Type B pancreatic cell (in vitro differentiated cells): ENCODE measurements at regions not wholly inside any gene's neighbourhood (a gene's known extent, or its start where the extent isn't known, plus 50 kb on each side); places are given as distances from the start of the nearest gene placed in this dataset.
"Not testable (repeated sequence)": the region's sequence is repeated elsewhere in the genome, so short reads cannot be mapped to it uniquely, and the experiment has no call there.

Experiments used
- DNase-seq: peaks from one replicate; pipeline ENCODE4 v3.0.0; 2021; ENCODE audit warnings: mixed read lengths; ENCODE audit not compliant: unreplicated experiment; ENCODE audit errors: extremely low spot score
- H3K27ac Mint-ChIP-seq: 2 replicates; pipeline ENCODE4 v1.8.0; 2021; ENCODE audit warnings: mild to moderate bottlenecking, mixed read lengths
- H3K27me3 Mint-ChIP-seq: 2 replicates; pipeline ENCODE4 v1.8.0; 2021; ENCODE audit warnings: mixed read lengths
- H3K36me3 Mint-ChIP-seq: 2 replicates; pipeline ENCODE4 v1.8.0; 2021; ENCODE audit warnings: mixed read lengths
- H3K4me1 Mint-ChIP-seq: one replicate; pipeline ENCODE4 v1.8.0; 2021; ENCODE audit warnings: mixed read lengths; ENCODE audit not compliant: unreplicated experiment
- H3K4me3 Mint-ChIP-seq: 2 replicates; pipeline ENCODE4 v1.8.0; 2021; ENCODE audit warnings: mild to moderate bottlenecking, mixed read lengths
- H3K9me3 Mint-ChIP-seq: 2 replicates; pipeline ENCODE4 v1.8.0; 2021; ENCODE audit warnings: mixed read lengths
- CTCF ChIP-seq: fragments of 200-600 bp; sonication (generic); conservative IDR thresholded peaks from 2 replicates; pipeline ENCODE4 v1.5.0; 2021; ENCODE audit warnings: antibody characterized with exemption, mild to moderate bottlenecking

GRCh38 chr13:63842102-63842501 lies 2426.5 kb upstream of the PCDH20 start:
- Mint-ChIP-seq H3K36me3 (no peaks in the 10 kb centered on the region), H3K4me3 (no peak overlapping the region), H3K4me1 (no peaks in the 10 kb centered on the region), H3K9me3 (peaks cover 6% of the 10 kb centered on the region), H3K27me3 (no peaks in the 10 kb centered on the region), H3K27ac (no peak overlapping the region)
- no peak for DNase-seq
- TF ChIP-seq CTCF = no peak

GRCh38 chr13:63840551-63841421 lies 2425.1 kb upstream of the PCDH20 start:
- H3K9me3 Mint-ChIP-seq = no peaks in the 10 kb centered on the region
- no peak overlapping the region for H3K4me3 Mint-ChIP-seq
- no peak for DNase-seq
- TF ChIP-seq CTCF = no peak
- H3K27me3 Mint-ChIP-seq = no peaks in the 10 kb centered on the region
- no peaks in the 10 kb centered on the region for H3K36me3 Mint-ChIP-seq
- no peaks in the 10 kb centered on the region for H3K4me1 Mint-ChIP-seq
- H3K27ac Mint-ChIP-seq = no peak overlapping the region

GRCh38 chr13:63838366-63839110 lies 2422.9 kb upstream of the PCDH20 start:
- peak; percentile 55 for DNase-seq
- Mint-ChIP-seq H3K27ac (no peak overlapping the region), H3K9me3 (no peaks in the 10 kb centered on the region), H3K36me3 (no peaks in the 10 kb centered on the region), H3K4me3 (no peak overlapping the region), H3K27me3 (no peaks in the 10 kb centered on the region), H3K4me1 (no peaks in the 10 kb centered on the region)
- no peak for TF ChIP-seq CTCF

GRCh38 chr13:63837701-63838100 lies 2422.1 kb upstream of the PCDH20 start:
- DNase-seq = not testable (repeated sequence)

GRCh38 chr13:63829609-63830008 lies 2414.0 kb upstream of the PCDH20 start:
- not testable (repeated sequence) for H3K27ac Mint-ChIP-seq, H3K4me1 Mint-ChIP-seq, DNase-seq, H3K4me3 Mint-ChIP-seq, H3K36me3 Mint-ChIP-seq, H3K27me3 Mint-ChIP-seq, H3K9me3 Mint-ChIP-seq

More at GRCh38 chr13:63837701-63838100, 2422.1 kb upstream of the PCDH20 start:
- not testable (repeated sequence) for H3K9me3 Mint-ChIP-seq, H3K4me1 Mint-ChIP-seq, H3K36me3 Mint-ChIP-seq, H3K4me3 Mint-ChIP-seq, H3K27me3 Mint-ChIP-seq, H3K27ac Mint-ChIP-seq

GRCh38 chr13:63821785-63822184 lies 2406.1 kb upstream of the PCDH20 start:
- H3K9me3 Mint-ChIP-seq, H3K27me3 Mint-ChIP-seq, H3K27ac Mint-ChIP-seq: not testable (repeated sequence)

GRCh38 chr13:63811428-63812004 lies 2395.9 kb upstream of the PCDH20 start:
- H3K4me3 Mint-ChIP-seq, H3K27ac Mint-ChIP-seq, DNase-seq, H3K27me3 Mint-ChIP-seq, H3K4me1 Mint-ChIP-seq, H3K9me3 Mint-ChIP-seq, H3K36me3 Mint-ChIP-seq: not testable (repeated sequence)

More at GRCh38 chr13:63821785-63822184, 2406.1 kb upstream of the PCDH20 start:
- H3K4me1 Mint-ChIP-seq, H3K4me3 Mint-ChIP-seq, H3K36me3 Mint-ChIP-seq, DNase-seq: not testable (repeated sequence)

GRCh38 chr13:63791134-63791533 lies 2375.5 kb upstream of the PCDH20 start:
- H3K36me3 Mint-ChIP-seq, H3K4me3 Mint-ChIP-seq, H3K27me3 Mint-ChIP-seq, H3K27ac Mint-ChIP-seq, H3K9me3 Mint-ChIP-seq, DNase-seq, H3K4me1 Mint-ChIP-seq: not testable (repeated sequence)
